Pulmonary artery endothelial cell (primary cell): ENCODE measurements at regions not wholly inside any gene's neighbourhood (a gene's known extent, or its start where the extent isn't known, plus 50 kb on each side); places are given as distances from the start of the nearest gene placed in this dataset.
"Not testable (repeated sequence)": the region's sequence is repeated elsewhere in the genome, so short reads cannot be mapped to it uniquely, and the experiment has no call there.

Experiments
- DNase-seq: peaks from one replicate; pipeline ENCODE4 v3.0.0-alpha.2; 2011; ENCODE audit warnings: low read depth, low spot score

GRCh38 chr12:82627799-82628198 lies 58.9 kb upstream of the TMTC2 start:
- no peak for DNase-seq

DNA sequence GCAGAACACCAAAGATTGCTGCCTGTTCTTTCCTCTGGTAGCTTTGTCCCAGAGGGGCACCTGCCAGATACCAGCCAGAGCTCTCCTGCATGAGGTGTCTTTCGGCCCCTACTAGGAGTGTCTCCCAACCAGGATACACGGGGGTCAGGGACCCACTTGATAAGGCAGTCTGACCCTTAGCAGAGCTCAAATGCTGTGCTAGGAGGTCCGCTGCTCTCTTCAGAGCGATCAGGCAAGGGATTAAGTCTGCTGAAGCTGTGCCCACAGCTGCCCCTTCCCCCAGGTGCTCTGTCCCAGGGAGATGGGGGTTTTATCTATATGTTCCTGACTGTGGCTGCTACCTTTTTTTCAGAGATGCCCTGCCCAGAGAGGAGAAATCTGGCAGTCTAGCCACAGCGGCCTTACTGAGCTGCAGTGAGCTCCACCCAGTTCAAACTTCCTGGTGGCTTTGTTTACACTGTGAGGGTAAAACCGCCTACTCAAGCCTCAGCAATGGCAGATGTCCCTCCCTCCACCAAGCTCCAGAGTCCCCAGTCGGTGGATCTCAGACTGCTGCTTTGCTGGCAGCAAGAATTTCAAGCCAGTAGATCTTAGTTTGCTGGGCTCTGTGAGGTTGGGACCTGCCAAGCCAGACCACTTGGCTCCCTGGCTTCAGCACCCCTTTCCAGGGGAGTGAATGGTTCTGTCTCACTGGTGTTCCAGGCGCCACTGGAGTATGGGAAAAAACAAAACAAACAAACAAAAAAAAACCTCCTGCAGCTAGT lies 52.0 kb upstream of the TMTC2 start:
- DNase-seq = not testable (repeated sequence)

- DNase-seq = no peak
These were observed 51.4 kb upstream of the TMTC2 start for GRCh38 chr12:82635263-82635662.
